NCI-H524 treated with DMSO at 0.1 percent for 48 hours (cell line): ENCODE measurements at regions not wholly inside any gene's neighbourhood (a gene's known extent, or its start where the extent isn't known, plus 50 kb on each side); places are given as distances from the start of the nearest gene placed in this dataset.

ENCODE experiments used
- DNase-seq: peaks from one replicate; lab custom pipeline; 2025; lab: John Stamatoyannopoulos, UW

GRCh38 chr13:37407156-37407555 lies 191.4 kb downstream of the POSTN start:
- no peak for DNase-seq

GRCh38 chr13:37406031-37406430 lies 192.5 kb downstream of the POSTN start:
- no peak for DNase-seq

GRCh38 chr13:37403776-37404527 lies 194.6 kb downstream of the POSTN start:
- no peak for DNase-seq

GRCh38 chr13:37401721-37402120 lies 196.8 kb downstream of the POSTN start:
- no peak for DNase-seq

- DNase-seq: no peak
Measured at GRCh38 chr13:37397535-37397934, 201.0 kb downstream of the POSTN start.

- DNase-seq: no peak
Measured at GRCh38 chr13:37395544-37395943, 203.0 kb downstream of the POSTN start.

- no peak for DNase-seq
Measured at GRCh38 chr13:37392389-37392788, 206.2 kb downstream of the POSTN start.

GRCh38 chr13:37390735-37391134 lies 207.8 kb downstream of the POSTN start:
- DNase-seq: no peak

- DNase-seq: no peak
Measured at GRCh38 chr13:37385956-37386670, 212.5 kb downstream of the POSTN start.

- DNase-seq: no peak
Measured at GRCh38 chr13:37385248-37385647, 213.3 kb downstream of the POSTN start.

GRCh38 chr13:37383856-37384370 lies 214.7 kb downstream of the POSTN start:
- DNase-seq: no peak

GRCh38 chr13:37383046-37383445 lies 215.5 kb downstream of the POSTN start:
- DNase-seq: no peak

- no peak for DNase-seq
Measured at GRCh38 chr13:37382146-37382545, 216.4 kb downstream of the POSTN start.

- no peak for DNase-seq
Measured at GRCh38 chr13:37381502-37381901, 217.1 kb downstream of the POSTN start.

- no peak for DNase-seq
Measured at GRCh38 chr13:37379841-37380240, 218.7 kb downstream of the POSTN start.

- DNase-seq: no peak
Measured at GRCh38 chr13:37375724-37376123, 222.8 kb downstream of the POSTN start.

- DNase-seq: no peak
Measured at GRCh38 chr13:37375071-37375470, 223.5 kb downstream of the POSTN start.

GRCh38 chr13:37369616-37370015 lies 229.0 kb downstream of the POSTN start:
- DNase-seq: no peak

- no peak for DNase-seq
Measured at GRCh38 chr13:37368501-37368900, 230.1 kb downstream of the POSTN start.

- no peak for DNase-seq
Measured at GRCh38 chr13:37366044-37366770, 232.4 kb downstream of the POSTN start.

- DNase-seq: no peak
Measured at GRCh38 chr13:37365496-37365895, 233.1 kb downstream of the POSTN start.

GRCh38 chr13:37364956-37365355 lies 233.6 kb downstream of the POSTN start:
- no peak for DNase-seq

GRCh38 chr13:37364007-37364406 lies 234.6 kb downstream of the POSTN start:
- no peak for DNase-seq
